VCaP (cell line): ENCODE measurements at regions not wholly inside any gene's neighbourhood (a gene's known extent, or its start where the extent isn't known, plus 50 kb on each side); places are given as distances from the start of the nearest gene placed in this dataset.

Experiments used
- H3K27ac ChIP-seq: fragments of 450-650 bp; 2 replicates; pipeline ENCODE4 v1.5.1; 2017
- TF ChIP-seq, protein P1 (sequence below): fragments of 450-650 bp; conservative IDR thresholded peaks from 2 replicates; pipeline ENCODE4 v1.5.1; 2017; ENCODE audit warnings: mild to moderate bottlenecking, moderate library complexity

DNA sequence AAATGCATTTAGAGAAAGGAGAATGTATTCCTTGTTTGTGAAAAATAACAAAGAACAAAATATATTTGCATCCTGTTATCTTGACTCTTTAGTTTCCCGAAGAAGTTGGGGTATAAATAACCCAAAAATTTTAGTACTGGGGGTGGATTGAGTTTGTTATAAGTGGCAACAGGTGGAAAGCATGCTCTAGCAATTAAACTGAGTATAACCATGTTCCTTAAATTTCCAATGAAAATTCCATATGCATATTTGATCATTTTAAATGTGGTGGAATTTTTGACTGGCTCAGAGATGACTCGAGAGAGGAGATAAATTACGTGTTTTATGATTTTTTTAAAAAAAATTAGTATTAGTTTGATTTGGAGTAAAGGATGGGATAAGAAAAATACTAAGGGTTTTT lies 348.9 kb downstream of the TGFB2 start:
- TF ChIP-seq, protein P1, sequence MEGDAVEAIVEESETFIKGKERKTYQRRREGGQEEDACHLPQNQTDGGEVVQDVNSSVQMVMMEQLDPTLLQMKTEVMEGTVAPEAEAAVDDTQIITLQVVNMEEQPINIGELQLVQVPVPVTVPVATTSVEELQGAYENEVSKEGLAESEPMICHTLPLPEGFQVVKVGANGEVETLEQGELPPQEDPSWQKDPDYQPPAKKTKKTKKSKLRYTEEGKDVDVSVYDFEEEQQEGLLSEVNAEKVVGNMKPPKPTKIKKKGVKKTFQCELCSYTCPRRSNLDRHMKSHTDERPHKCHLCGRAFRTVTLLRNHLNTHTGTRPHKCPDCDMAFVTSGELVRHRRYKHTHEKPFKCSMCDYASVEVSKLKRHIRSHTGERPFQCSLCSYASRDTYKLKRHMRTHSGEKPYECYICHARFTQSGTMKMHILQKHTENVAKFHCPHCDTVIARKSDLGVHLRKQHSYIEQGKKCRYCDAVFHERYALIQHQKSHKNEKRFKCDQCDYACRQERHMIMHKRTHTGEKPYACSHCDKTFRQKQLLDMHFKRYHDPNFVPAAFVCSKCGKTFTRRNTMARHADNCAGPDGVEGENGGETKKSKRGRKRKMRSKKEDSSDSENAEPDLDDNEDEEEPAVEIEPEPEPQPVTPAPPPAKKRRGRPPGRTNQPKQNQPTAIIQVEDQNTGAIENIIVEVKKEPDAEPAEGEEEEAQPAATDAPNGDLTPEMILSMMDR: no peak
- H3K27ac ChIP-seq: no peak overlapping the region

DNA sequence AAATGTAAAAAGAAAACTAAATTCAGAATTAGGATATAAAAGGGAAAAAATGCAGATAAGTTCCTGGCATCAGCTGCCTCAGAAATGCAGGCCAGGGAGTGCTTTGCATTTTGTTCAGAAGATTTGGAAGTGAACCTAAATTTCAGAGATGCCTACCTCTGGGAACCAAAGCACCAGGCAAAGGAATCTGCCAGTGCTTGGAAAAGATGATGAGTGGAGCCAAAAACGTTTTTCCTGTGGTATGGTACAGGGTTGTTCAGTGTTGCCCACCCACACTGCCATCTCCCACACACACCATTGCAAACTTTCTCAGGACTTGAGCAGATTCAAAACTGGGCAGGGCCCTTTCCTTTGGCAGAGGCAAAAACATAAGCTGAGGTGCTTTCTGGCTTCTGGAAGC lies 349.5 kb downstream of the TGFB2 start:
- TF ChIP-seq, protein P1: no peak
- H3K27ac ChIP-seq: peak overlapping the region; percentile 44

DNA sequence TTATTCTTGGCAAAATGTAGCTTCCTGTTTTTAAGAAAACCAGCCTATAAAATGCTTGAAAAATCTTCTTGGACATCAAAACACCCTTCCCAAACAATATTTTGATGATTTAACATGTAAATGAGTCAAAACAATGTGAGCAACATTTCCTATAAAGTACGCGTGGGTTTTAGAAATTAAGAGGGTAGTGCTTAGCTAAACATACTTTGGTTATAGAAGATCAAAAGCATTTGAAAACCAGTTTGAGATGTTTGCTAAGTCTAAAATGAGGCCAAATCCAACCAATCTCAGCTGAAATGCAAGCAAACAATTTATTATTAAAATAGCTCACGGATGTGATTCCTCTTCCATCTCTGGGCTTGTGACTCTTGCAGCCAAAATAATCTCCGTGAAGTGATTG lies 350.4 kb downstream of the TGFB2 start:
- peak overlapping the region; percentile 44 for H3K27ac ChIP-seq
- TF ChIP-seq, protein P1: no peak

DNA sequence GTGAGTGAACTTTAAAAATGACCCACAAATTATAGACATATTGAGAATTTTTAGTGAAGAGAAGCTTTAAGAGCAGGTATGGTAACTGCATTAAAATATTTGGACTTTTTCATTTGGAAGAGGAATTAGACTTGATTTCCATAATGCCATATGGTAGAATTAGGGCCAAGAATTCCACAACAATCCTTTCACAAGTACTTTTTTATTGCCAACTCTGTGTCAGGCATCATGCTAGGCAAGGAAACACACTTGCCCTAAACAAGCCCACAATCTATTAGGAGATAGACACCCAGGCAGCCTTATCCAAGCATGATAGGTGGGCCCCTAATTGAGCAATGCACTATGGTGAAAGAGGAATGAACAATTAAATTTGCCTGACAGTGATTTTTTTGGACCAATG lies 353.0 kb downstream of the TGFB2 start:
- TF ChIP-seq, protein P1: no peak
- H3K27ac ChIP-seq: no peak overlapping the region

DNA sequence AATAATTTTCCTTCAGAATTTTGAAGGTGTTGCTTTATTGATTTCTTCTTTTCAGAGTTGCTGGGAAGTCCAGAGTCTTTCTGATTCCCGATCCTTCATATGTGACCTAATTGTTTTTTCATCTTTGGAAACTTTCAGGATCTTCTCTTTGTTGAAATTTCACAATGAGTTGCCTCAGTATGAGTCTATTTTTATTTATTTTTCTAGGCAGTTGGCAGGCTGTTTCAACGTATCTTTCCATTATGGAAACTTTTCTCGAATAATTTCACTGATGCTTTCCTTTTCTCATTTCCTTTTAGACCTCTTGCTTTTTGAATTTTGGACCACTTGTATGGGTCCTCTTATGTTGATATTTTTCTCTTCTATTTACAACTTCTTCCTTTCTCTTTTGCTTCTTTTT lies 354.3 kb downstream of the TGFB2 start:
- H3K27ac ChIP-seq: no peak overlapping the region
- TF ChIP-seq, protein P1: no peak

DNA sequence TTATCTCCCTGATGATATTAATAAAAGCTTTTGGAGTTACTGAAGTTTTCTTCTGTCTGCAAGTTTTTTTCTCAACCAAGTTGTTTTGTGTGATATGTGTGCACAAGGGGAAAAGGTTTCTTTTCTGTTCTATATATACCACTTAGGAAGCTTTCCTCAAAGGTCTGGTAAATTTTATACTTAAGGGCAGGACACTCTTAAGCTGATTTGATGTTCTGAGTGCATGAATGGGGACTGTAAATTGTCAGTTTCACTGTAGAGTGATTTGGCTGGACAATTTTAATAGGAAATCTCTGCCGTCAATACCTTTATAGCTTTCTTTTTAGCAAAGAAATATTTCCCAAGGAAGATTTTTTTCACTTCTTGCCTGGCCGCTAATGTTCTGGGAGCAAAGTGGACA lies 354.7 kb downstream of the TGFB2 start:
- TF ChIP-seq, protein P1: no peak
- H3K27ac ChIP-seq: no peak overlapping the region

DNA sequence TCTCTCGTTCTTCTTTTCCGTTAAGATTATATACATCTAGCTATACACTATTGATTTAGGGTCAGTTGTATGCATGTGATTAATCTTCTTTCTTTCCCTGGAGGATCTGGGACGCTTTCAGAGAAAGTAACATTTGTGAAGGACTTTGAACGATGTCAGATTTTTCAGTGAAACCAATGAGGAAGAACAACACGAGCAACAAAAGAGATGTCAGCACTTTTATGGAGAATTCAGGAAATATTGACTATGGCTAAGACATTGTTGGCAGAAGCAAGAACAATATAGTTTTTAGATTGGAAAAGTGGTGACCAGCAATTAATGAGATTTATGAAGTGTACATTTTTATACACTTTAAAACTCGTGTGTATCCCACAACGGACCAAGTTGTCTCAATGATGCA lies 355.5 kb downstream of the TGFB2 start:
- TF ChIP-seq, protein P1: no peak
- H3K27ac ChIP-seq: no peak overlapping the region

DNA sequence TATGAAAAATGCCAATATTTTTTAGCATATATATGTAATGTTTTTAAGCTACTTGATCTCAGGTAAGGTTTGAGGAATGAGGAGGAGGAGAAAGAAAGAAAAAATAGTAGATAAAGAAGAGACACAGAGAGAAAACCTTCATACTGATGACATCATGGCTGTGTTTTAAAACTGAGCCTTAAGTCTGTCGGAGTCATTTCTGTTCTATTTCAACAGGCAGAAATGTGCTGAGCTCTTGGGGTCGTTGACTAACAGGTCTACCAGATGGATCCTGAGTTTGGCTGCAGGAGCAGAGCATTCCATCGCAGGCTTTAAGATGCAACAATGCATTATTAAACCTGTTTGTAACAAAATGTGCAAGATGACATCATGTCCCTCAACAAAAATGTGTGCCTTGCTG lies 356.0 kb downstream of the TGFB2 start:
- no peak overlapping the region for H3K27ac ChIP-seq
- TF ChIP-seq, protein P1: no peak
